ENCODE measurements at regions not wholly inside any gene's neighbourhood (a gene's known extent, or its start where the extent isn't known, plus 50 kb on each side); places are given as distances from the start of the nearest gene placed in this dataset.

- H3K9me3 ChIP-seq = no peaks in the 10 kb centered on the region
- H3K4me1 ChIP-seq = peaks cover 0 to 81% (median 71%) of the 10 kb centered on the region in 4 donors
- H3K27me3 ChIP-seq = no peaks in the 10 kb centered on the region
- peak in 2 of 4 donors; percentile 38 to 50 for TF ChIP-seq EP300 (IDR thresholded peaks at IDR 0.05)
- TF ChIP-seq POLR2A (IDR thresholded peaks at IDR 0.05) = no peak
- TF ChIP-seq POLR2AphosphoS5 (IDR thresholded peaks at IDR 0.05) = peak; percentile 46 to 79 (median 67)
- TF ChIP-seq CTCF (IDR thresholded peaks at IDR 0.05) = no peak
- peak overlapping the region in 3 of 4 donors; percentile 21 to 29 (median 28) for H3K4me3 ChIP-seq
- peak; percentile 87 for DNase-seq
- H3K27ac ChIP-seq = peak overlapping the region; percentile 34 to 96 (median 94)
- intact Hi-C loops (cut with DNase I) = loop anchor here (1.0 to 2.0 kb wide), 2 partner anchors 95 to 99 kb away; no protein-coding TSS in a partner anchor
- WGBS, 2 donors = 16 to 20% methylated on average over 31 of the region's 31 CpGs
- H3K36me3 ChIP-seq = no peaks in the 10 kb centered on the region
Measured at GRCh38 chr16:86297866-86298757, 212.2 kb upstream of the FOXF1 start.

GRCh38 chr16:86298758-86299134 lies 211.6 kb upstream of the FOXF1 start:
- TF ChIP-seq EP300 (IDR thresholded peaks at IDR 0.05) (no peak), CTCF (IDR thresholded peaks at IDR 0.05) (no peak), POLR2AphosphoS5 (IDR thresholded peaks at IDR 0.05) (no peak), POLR2A (IDR thresholded peaks at IDR 0.05) (no peak)
- 15 to 37% methylated on average over 7 of the region's 7 CpGs for WGBS, 2 donors
- H3K4me3 ChIP-seq = peak overlapping the region in 3 of 4 donors; percentile 21 to 29 (median 28)
- H3K27ac ChIP-seq = peak overlapping the region; percentile 34 to 96 (median 94)
- no peaks in the 10 kb centered on the region for H3K9me3 ChIP-seq
- H3K4me1 ChIP-seq = peaks cover 0 to 84% (median 76%) of the 10 kb centered on the region in 4 donors
- intact Hi-C loops (cut with DNase I) = loop anchor here (1.0 to 2.0 kb wide), 2 partner anchors 95 to 100 kb away; no protein-coding TSS in a partner anchor
- H3K27me3 ChIP-seq = no peaks in the 10 kb centered on the region
- no peaks in the 10 kb centered on the region for H3K36me3 ChIP-seq
- DNase-seq = peak; percentile 65

DNA sequence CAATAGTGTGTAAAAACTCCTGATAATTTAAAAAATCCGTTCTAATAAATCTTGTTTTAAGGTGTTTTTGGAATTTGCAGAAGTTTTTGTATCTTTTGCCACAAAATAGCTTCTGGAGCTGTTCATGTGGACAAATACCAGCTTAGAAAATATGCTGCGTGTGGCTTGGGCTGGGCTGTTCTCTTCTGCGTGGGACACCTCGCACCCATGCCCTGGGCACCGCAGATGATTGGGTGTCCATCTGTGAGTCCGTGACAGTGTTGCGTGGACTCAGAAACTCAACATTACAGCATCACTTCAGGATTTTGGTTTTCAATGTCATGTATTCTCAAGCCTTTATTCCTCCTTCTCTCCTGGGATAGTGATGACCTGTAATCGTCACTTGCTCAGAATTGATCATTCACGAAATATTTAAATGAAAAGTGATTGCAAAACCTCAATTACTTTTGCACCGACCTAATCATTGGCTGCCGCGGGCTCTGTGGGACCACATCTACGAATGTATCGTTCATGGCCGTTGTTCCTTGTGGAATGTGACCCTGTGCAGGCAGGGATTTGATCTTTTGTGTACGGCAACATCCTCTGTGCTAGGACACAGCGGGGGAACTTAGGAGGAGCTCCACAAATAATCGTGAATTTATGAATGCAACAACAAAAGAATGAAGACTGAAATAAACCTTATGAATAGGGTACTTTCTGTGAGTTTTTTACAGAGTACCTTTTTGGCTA lies 210.3 kb upstream of the FOXF1 start:
- Histone ChIP-seq H3K27me3 (no peaks in the 10 kb centered on the region), H3K4me1 (peaks cover 0 to 82% (median 73%) of the 10 kb centered on the region in 4 donors), H3K36me3 (no peaks in the 10 kb centered on the region), H3K27ac (peak overlapping the region in 3 of 4 donors; percentile 93 to 96 (median 94)), H3K9me3 (no peaks in the 10 kb centered on the region), H3K4me3 (no peak overlapping the region)
- DNase-seq = peak; percentile 56
- TF ChIP-seq POLR2A (IDR thresholded peaks at IDR 0.05) (no peak), EP300 (IDR thresholded peaks at IDR 0.05) (no peak), CTCF (IDR thresholded peaks at IDR 0.05) (no peak)
- whole genome bisulfite sequencing, 2 donors = 72 to 74% methylated on average over 18 of the region's 18 CpGs
- intact Hi-C loops (cut with DNase I) = loop anchor here (2.0 to 5.0 kb wide), 3 partner anchors 101 to 223 kb away; no protein-coding TSS in a partner anchor

DNA sequence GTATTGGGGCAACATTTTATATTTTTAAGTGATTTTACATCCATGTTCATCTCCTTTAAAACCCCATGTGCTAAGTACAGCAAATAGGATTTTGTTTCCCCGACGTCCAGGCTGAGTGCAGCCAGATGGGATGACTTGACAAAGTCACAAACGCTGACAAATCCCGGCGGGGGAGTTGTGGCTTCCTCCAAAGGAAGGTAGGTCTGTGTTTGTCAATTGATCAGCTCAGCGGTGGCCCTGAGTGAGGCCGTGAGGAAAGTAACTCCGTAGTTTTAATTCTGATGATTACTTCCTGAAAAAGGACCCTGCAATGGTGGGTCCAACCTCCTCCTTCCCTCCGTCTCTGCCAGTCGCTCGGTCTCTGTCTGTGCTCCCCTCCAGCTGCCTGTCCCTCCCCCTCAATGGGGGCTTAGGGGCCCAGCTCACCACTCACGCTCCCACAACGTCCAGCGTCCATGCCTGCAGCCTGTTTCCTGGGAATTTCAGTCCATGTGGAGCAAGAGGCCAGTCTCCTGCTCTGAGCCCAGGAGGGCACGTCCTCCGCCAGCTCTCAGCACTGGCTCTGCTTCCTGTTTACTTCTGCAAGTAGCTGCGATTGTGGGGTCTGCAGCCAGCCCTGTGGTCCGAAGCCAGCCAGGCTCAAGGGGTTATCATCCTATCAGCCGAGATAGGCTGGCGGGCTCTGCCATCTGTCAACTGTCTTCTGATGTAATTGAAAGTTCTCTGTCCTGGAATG lies 209.4 kb upstream of the FOXF1 start:
- Histone ChIP-seq H3K27ac (peak overlapping the region in 3 of 4 donors; percentile 93 to 96 (median 94)), H3K27me3 (no peaks in the 10 kb centered on the region), H3K4me3 (peak overlapping the region in 3 of 4 donors; percentile 19 to 38 (median 34)), H3K9me3 (no peaks in the 10 kb centered on the region), H3K4me1 (peaks cover 0 to 89% (median 80%) of the 10 kb centered on the region in 4 donors), H3K36me3 (no peaks in the 10 kb centered on the region)
- intact Hi-C loops (cut with DNase I) = loop anchor here (5.0 kb wide), 2 partner anchors 206 to 224 kb away; no protein-coding TSS in a partner anchor
- WGBS, 2 donors = 11 to 28% methylated on average over 20 of the region's 20 CpGs
- peak; percentile 72 for DNase-seq
- TF ChIP-seq EP300 (IDR thresholded peaks at IDR 0.05) (no peak), CTCF (IDR thresholded peaks at IDR 0.05) (no peak), POLR2AphosphoS5 (IDR thresholded peaks at IDR 0.05) (peak in 3 of 4 donors; percentile 11 to 50 (median 24)), POLR2A (IDR thresholded peaks at IDR 0.05) (no peak)

Measured in sigmoid colon (tissue), 6 donors.